Erythroblast (primary cell): ENCODE measurements at regions not wholly inside any gene's neighbourhood (a gene's known extent, or its start where the extent isn't known, plus 50 kb on each side); places are given as distances from the start of the nearest gene placed in this dataset.

Experiments used
- DNase-seq, 2 experiments: peaks; one replicate each; lab custom pipeline; 2025; lab: John Stamatoyannopoulos, UW
- GATA1 ChIP-seq: IDR thresholded peaks from 2 replicates; pipeline ENCODE4 v1.6.1; 2011; ENCODE audit warnings: low read depth, mild to moderate bottlenecking, control low read depth, low read length, moderate library complexity
- POLR2A ChIP-seq: IDR thresholded peaks from 2 replicates; pipeline ENCODE4 v1.6.1; 2011; ENCODE audit warnings: mild to moderate bottlenecking, low read length

DNA sequence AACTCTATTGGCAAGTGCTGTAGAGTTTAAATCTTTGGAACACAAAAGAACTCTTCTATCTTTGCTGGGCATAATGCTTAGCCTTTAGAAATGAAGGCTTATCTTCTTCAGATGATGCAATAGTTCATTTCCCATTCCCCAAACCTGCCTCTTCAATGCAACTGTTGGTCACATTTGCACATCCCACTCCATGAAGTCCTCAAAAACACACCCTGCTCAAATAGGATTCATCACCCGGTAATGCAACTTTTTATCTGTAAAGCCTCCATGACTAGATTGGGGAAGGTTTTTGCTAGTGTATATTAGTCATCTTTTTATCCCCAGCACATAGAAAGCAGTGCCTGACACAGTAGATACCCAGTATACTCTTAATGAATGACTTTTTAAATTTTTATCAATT, 376.4 kb downstream of the RBM43 start:
- DNase-seq, result no peak
- TF ChIP-seq POLR2A (no peak), GATA1 (no peak)

GRCh38 chr2:150883613-150883895, 378.1 kb downstream of the RBM43 start:
- no peak for TF ChIP-seq POLR2A
- TF ChIP-seq GATA1, result no peak

DNA sequence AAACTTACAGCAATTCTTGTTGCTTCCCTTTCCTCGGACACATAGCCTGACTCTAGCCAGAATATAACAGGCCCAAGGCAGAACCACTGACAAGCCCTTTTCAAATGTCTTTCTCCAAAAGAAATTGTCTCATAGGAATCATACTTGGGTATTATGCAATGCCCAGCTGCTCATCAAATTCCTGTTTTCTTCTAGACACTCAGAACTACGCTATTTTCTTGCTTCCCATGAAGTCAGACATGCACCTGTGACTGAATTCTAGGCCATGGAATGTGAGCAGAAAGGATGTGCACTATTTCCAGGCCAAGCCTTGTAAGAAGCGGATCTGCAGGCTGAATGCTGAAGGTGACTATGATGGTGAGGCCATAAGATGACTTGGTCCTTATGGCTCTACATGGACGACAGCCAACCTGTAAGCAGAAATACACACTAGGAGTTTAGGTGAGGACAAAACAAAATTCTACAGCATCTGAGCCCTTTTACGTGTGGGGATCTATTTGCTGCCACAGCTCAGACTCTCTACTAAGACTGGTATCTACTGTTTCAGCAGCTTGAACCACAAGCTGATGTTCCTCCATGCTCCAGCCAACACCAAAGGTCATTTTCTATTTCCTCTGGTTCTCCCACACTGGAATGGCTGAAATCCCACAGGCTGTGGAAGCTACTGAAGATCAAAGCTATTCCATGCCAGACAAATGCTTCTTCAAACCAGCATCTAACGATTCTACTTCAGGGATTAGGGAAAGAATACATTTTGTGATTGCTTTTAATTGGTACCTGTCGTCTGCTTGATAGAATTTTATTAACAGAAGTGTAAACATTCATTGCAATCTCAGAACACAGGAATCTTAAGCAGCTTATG, 378.7 kb downstream of the RBM43 start:
- DNase-seq, result no peak
- no peak for TF ChIP-seq GATA1
- TF ChIP-seq POLR2A, result no peak

More at GRCh38 chr2:150883613-150883895, 378.1 kb downstream of the RBM43 start:
- no peak for DNase-seq

DNA sequence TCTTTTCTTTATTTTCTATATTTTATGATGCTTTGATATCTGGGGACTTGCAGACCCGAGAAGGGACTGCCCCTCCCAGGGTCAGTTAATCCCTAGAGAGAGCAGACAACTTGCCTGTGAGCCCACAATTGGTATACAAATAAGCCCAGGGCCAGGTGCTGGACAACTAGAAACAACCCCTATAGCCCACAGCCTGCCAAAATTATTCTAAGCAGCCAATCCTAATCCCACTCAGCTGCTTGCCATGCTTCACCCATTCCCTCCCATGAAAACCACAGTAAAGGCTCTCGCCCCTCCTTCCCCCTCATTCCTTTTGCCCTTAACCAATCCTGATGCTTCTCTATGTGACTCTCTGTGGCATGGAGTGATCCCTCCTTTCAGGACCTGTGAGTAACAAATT, 380.7 kb downstream of the RBM43 start:
- TF ChIP-seq GATA1 (no peak), POLR2A (no peak)
- DNase-seq, result no peak

GRCh38 chr2:150878356-150878755, 383.3 kb downstream of the RBM43 start:
- peak; percentile 3 to 47 for DNase-seq

GRCh38 chr2:150876251-150876950, 385.3 kb downstream of the RBM43 start:
- TF ChIP-seq GATA1, result no peak
- TF ChIP-seq POLR2A, result no peak

More at GRCh38 chr2:150878356-150878755, 383.3 kb downstream of the RBM43 start:
- TF ChIP-seq GATA1 (no peak), POLR2A (no peak)

GRCh38 chr2:150873396-150873772, 385.9 kb upstream of the RND3 start:
- DNase-seq, result no peak
- TF ChIP-seq POLR2A, result no peak
- TF ChIP-seq GATA1, result no peak

More at GRCh38 chr2:150876251-150876950, 385.3 kb downstream of the RBM43 start:
- no peak for DNase-seq

DNA sequence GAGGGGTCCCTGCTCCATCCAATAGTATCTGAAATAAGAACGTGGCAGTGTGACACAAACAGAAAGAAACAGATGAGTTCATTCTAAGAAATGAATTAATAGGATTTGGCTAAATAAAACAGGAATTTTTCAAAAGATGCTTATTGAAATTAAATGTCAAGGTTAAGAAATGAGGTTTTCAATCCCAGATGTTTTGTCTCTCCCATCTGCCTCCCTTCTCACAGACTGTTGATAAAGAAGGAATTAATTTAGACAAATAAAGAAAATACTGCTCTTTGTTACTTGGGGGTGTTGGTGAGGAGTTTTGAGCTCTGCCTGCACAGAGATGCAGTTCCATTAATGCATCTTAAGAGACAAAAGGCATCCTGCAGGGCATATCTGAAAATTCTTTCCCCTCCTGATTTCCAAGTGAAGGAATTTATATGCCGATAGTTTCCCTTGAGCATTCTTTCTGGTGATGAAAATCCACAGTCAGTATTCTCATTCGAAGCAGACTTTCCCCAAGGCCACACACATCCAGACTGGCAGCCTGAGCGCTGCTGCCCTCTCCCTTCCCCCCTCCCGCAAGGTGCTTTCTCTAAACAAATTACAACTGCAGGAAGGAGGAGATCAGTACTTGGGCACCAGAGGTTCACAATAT, 385.4 kb upstream of the RND3 start:
- no peak for DNase-seq
- TF ChIP-seq GATA1 (no peak), POLR2A (no peak)

GRCh38 chr2:150866431-150866830, 379.0 kb upstream of the RND3 start:
- DNase-seq, result no peak
- TF ChIP-seq POLR2A, result no peak
- TF ChIP-seq GATA1, result no peak

DNA sequence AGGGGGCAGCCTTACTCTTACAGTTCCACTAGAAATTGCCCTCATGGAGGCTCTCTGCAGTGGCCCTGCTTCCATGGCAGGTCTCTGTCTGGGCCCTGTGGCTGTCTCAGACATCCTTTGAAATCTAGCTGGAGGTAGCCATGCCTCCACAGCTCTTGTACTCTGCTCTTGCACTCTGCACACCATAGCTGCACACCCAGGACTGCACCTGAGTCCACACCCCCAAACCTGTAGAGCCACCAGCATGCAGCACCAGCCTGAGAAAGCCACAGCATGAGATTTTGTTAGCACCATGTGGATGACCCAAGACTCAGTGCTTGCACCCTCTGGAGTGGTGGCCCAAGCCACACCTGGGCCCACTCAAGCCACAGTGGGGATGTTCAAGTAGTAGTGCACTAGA, 376.2 kb upstream of the RND3 start:
- no peak for DNase-seq
- no peak for TF ChIP-seq POLR2A
- no peak for TF ChIP-seq GATA1

DNA sequence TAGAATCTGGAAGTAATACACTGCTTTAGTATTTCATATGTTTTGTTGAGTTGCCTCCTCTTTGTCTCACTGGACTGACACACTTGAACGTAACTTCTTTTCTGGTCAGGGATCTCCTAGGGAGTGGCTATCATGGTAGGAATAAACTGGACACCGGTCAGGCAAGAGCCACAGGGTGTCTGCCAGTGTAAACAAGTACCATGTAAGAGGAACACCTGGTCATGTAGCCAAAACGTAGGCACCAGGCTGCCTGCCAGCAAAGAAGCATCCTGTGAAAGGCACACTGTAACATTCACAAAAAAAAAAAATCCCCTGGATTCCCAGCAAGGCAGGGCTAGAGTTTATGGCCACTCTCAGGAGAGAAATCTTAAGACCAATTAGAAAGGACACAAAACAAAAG, 372.8 kb upstream of the RND3 start:
- no peak for DNase-seq
- no peak for TF ChIP-seq GATA1

- DNase-seq, result no peak
- TF ChIP-seq GATA1 (no peak), POLR2A (no peak)
Measured at GRCh38 chr2:150859877-150860276, 372.4 kb upstream of the RND3 start.

DNA sequence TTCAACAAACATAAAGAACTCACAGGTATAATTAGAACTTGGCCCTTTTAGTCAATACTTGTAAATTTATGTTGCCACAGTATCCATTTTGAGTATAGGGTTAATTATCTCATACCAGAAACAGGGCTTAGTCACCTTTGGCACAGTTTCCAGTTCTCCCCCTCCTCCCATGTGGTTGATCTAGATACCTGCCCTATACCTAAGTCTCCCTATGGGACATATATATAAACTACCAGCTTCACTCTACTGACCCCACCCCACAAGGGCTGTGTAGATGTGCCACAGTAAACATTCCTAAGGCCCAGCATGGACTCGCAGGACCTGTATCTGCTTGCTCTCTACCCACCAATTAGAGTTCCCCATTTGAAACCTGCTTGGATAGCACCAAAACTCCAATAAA, 371.7 kb upstream of the RND3 start:
- TF ChIP-seq GATA1 (no peak), POLR2A (no peak)
- no peak for DNase-seq

- TF ChIP-seq POLR2A, result no peak
- DNase-seq, result no peak
Measured at GRCh38 chr2:150858382-150858781, 370.9 kb upstream of the RND3 start.
